HG02938 (cell line): ENCODE measurements at regions not wholly inside any gene's neighbourhood (a gene's known extent, or its start where the extent isn't known, plus 50 kb on each side); places are given as distances from the start of the nearest gene placed in this dataset.

Experiments
- ATAC-seq: cut with Tn5 transposase; IDR thresholded peaks from one replicate; pipeline ENCODE4 v1.9.1; 2021; ENCODE audit warnings: mild to moderate bottlenecking, moderate library complexity; ENCODE audit not compliant: unreplicated experiment

DNA sequence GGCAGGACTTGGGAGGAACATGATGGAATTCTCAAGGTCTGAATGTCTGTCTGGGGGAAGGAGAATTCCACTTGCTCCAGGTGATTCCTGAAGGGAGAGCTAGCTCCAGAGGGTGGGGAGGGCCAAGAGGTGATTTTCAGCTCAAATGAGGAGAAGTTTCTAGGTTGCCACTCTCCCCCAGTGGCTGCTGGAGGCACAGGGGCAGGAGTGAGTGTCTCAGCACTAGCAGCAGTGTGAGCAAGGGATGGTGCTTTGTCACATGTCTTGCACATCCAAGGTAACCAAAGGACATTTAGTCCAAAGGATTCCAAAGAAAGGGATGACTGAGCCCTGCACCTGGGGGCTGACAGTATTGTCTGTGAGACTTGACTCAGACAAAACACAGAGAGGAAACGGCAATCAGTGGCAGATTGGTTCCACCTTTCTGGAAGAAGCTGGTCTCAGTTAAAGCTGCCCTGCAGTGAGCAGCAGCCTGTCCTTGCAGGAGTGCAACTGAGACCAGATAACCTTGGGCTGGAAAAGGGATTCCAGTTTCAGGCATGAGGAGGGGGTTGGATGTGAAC lies 51.2 kb upstream of the PCBD1 start:
- ATAC-seq: no peak

DNA sequence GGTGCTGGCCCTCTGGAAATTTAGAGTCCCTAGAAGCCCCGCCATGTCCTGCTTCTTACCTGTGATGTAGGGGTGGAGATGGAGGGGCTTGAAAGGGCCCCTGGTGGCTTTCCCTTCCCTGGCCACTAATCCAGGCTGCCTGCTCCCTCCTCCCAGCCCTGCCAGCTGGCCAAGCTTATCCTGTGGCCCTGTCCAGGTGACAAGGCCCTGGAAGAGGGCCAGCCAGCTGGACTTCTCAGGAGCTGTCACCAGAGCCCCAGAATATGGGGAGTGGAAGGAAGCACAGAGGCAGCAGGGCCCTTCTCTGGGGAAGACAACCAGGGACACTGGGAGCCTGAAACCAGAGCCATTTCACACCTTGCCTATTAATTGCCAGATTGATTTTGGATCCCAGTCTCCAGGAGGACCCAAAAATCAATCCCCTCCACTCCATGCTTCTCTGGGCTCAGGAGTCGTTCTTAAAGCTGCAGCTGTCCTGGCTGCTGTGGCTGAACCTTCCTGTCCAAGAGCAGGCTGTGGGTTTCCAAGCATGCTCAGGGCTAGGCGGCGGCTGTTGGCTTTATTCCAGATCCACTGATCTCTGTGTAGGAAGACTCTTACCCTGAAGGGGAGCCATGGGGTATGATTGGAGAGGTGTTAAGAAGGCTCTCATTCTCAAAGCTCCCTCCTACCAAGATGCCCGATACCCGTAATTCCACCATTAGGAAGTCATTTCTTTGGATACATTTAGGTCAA lies 52.6 kb upstream of the PCBD1 start:
- no peak for ATAC-seq

- no peak for ATAC-seq
These were observed 53.8 kb upstream of the PCBD1 start for GRCh38 chr10:70942125-70942524.

DNA sequence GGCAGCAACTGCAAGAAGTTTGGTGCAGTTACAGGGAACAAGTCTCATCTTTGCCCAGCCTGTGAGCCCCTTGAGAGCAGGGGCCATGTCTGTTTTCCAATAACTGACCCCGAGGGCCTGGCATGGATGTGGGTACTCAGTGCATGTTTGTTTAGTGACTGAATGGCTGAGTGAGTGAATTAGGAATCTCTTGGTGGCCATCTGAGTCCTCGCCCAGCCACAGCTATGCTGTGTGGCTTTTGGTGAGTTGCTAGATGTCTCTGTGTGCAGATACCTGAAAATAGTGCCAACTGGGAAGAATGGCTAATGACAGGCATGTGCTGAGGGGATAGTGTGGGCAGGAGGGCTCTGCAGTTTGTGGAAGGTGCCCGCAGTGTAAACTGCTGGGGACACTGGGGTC lies 54.4 kb upstream of the PCBD1 start:
- no peak for ATAC-seq

DNA sequence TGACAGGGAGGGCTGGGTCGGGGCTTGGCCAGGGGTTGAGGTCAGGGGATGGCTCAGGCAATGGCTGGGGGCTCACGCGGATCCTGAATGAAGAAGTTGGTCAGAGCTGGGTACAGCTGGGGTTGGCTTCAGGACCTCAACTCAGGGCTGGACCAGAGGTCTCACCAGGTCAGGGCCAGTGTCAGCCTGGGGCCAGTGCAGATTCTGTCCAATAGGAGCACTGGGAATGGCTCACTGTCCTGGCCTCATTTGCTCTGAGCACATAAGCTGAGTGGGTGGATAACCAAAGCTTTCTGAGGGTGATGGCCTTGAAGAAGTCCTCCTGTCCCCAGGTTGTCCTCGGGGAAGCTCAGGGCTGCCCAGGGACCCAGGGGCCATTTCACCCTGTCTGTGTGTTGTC lies 54.9 kb upstream of the PCBD1 start:
- ATAC-seq: no peak

DNA sequence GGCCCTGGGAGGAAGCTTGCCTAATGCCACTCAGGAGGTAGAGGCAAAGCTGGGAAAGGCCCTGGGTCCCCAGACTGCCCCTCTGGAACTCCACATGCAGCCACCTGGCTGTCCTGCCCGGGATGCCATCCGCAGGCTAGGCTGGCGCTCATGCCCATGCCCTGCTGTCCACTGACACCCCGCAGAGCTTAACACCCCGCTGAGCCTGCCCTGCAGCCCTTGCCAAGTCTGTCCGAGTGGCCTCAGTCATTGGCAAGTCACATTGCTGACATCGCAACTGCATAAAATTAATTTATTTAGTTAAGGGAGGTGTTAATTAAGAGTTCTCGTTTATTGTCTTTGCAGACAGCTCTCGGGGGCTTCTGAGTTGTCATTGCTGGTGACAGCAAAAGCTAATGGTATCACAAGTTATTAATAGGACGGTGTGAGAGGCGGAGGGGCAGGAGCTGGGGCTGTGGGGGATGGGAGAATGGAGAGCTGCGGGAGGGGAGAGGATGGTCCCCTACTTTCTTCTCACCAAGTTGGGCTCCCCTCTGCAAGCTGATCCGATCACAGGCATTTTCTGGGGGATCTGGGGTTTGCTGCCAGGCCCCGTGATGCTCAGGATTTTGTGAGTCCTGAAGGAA lies 55.6 kb upstream of the PCBD1 start:
- ATAC-seq: no peak

DNA sequence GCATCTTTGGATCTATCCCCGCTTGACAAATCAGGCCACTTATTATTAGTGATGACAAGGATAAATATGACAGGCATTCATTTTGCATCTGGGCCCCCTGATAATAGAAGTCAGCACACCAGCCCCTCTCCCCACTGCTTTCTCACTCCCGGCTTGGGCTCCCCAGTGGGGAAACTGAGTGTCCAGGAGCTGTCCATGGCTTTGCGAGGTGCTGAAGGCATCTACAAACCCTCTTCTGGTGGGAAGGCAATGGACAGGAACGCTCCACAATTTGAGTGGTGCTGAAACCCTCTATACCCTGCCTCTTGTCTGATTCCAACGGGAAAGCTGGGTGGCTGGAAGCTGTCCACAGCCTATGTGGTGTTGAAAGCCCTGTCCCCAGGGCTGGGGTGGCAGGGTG lies 61.7 kb upstream of the PCBD1 start:
- no peak for ATAC-seq

GRCh38 chr10:70950801-70951200 lies 62.4 kb upstream of the PCBD1 start:
- ATAC-seq: no peak

DNA sequence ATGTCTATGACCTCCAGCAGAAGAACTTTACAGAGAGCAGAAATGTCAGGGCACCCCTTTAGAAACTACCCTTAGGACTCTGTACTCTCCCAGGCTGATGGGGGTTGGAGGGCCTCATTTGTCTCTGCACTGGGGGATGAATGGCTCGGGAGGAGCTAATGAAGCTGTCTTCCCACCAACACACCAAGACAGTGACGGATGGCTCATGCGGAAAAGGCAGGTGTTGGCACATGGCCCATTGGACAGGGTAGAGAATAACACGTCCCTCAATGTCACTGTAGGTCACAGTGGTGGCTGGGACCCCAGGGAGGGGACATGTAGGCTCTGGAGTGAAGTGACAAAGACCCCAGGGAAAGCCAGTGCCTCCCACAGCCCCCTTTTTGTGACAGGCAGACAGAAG lies 64.0 kb upstream of the PCBD1 start:
- ATAC-seq: no peak

DNA sequence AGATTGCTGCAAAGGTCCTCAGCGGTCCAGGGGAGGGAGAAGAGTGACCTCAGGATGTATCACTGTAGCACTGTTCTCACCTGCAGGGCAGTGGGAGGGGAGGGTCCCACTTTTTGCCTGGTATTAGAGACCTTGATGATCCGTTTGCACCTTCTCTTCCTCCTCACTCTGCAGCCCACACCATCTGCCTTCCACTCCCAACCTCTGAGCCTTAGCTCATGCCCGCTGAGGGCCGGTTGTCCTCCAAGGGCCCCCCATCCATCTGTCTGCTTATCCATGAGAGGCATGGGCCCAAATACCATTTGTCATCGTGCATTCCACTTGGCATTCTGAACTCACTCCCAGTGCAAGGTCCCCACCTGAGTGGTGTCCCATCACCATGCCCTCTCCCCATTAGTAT lies 64.6 kb upstream of the PCBD1 start:
- ATAC-seq: no peak

- no peak for ATAC-seq
These were observed 66.2 kb upstream of the PCBD1 start for GRCh38 chr10:70954381-70955176.

- no peak for ATAC-seq
These were observed 67.8 kb upstream of the PCBD1 start for GRCh38 chr10:70956029-70956759.

DNA sequence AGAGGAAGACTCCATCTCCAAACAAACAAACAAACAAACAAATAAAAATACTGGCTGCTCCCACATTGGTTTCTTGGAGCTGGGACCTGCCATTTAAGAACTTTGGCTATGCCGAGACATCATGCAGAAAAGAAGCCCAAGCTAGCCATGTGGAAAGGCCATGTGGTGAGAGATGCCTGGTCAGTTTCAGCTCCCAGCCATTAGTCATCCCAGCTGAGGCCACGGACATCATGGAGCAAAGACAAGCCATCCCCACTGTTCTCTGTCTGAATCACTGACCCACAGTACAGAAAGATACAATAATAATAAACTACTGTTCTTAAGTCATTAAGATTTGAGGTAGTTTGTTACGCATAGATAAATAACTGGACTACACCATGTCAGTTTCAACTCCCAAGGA lies 70.0 kb upstream of the PCBD1 start:
- ATAC-seq: no peak

DNA sequence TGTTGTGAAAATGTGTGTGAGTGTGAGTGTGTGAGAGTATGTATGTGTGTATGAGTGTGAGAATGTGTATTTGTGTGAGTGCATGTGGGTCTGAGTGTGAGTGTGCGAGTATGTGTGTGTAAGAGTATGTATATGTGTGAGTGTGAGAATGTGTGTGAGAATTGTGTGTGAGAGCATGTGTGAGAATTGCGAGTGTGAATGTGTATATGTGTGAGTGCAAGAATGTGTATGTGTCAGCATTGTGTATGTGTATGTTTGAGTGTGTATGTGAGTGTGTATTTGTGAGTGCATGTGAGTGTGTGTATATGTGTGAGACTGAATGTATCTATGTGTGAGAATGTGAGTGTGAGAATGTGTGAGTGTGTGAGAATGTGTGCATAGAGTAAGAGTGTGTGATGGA lies 72.0 kb upstream of the PCBD1 start:
- ATAC-seq: no peak

DNA sequence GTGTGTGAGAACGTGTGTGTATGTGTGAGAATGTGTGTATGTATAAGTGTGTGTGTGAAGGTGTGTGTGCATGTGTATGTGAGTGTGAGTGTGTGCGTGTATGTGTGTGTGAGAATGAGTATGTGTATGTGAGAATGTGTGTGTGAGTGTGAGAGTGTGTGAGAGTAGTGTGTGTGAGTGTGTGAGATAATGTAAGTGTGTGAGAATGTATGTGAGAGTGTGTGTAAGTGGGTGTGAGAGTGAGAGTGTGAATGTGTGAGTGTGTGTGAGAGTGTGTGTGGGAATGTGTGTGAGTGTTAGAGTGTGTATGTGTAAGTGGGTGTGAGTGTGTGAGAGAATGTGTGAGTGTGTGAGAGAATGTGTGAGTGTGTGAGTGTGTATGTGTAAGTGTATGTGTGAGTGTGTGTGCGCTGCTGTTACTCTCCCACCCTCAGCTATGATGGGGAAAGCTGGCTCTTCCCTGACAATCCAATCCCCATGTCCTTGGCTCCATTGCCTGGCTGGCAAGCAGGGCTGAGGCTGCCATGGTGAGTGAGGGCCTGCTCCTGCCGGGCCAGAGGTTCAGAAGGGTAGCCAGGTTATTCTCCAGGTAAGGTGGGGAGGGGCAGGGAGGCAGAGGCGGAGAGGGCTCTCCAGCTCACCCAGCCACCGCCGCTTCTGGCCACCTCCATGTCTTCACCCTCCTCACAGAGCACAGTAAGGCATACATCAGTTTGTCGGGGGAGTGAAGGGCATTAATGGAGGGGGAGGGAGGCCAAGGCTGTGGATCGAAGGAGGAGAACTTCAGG lies 72.6 kb upstream of the PCBD1 start:
- no peak for ATAC-seq

DNA sequence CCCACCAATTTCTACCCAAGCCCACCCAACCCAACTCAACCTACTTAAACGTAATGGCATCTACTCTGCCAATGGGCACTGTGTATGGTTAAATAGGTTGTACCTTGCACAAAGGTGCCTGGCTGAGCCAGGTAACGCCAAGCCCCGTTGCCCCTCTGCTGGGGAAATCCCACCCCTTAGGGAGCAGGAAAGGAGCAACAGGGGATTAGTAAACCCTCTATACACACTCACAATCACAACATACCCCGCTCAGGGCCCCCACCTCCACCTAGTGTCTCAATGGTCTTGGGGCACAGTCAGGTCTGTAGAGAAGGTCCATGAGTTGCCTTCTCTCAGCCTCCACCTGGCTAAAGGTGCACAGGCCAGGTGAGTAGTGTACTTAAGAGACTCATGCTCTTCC lies 74.3 kb upstream of the PCBD1 start:
- ATAC-seq: no peak

DNA sequence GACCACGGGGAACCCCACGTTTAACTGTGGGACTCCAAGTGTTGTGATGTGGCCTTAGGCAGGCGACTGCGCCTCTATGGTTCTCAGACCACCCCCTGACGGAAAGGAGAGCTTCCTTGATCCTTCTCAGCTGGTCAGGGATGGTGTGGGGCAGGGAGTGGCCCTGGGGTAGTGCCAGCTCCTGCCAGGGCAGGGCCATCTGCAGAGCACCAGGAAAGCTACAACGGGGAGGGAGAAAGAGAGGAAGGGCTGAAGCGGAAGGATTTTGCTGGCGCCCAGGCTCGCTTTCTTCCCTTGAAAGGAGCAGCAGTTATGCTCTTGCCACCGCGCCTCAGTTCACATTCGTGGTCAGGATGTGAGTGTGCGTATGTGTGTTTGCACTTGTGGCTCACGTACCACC lies 74.9 kb upstream of the PCBD1 start:
- ATAC-seq: no peak

DNA sequence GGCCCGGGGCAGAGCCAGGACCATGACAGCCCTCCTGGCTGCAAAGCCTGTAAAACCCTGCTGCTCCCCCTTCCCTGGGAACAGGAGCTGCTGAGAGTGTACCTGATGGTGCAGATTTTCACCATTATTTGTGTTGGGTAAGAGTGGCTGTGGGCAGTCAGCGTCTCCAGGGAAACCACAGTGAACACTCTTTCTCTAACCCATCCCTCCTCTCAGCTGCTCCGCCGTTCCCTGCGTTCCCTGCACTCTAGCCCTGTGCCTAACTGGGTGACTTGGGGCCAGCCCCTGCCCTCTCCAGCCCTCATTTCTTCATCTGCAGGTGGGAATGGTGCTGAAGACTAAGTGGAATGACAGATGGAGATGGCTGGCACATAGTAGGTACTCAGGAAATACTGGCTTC lies 75.9 kb upstream of the PCBD1 start:
- ATAC-seq: no peak

- no peak for ATAC-seq
These were observed 76.5 kb upstream of the PCBD1 start for GRCh38 chr10:70964881-70965280.

DNA sequence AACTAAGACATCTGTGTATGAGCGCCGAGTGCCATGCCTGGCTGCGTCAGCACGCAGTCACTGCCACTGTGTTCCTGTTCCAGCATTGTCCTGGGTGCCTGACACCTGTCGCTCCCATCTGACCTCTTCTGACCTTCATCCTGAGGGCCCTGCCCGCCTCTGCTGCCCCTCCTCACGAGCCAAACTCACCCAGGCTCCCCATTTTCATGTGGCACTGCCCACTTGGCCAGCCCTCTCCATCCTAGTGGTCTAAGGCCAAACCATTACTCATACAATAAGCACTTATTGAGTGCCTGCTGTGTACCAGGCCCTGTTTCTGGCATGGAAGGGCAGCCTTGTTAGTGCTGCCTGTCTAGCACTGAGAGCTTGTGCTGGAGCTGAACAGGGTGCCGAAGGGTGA lies 77.2 kb upstream of the PCBD1 start:
- no peak for ATAC-seq
